ENCODE measurements at regions not wholly inside any gene's neighbourhood (a gene's known extent, or its start where the extent isn't known, plus 50 kb on each side); places are given as distances from the start of the nearest gene placed in this dataset.

- WGBS: 33% methylated on average over 4 of the region's 4 CpGs
- Histone ChIP-seq H3K4me1 (no peaks in the 10 kb centered on the region), H3K27me3 (no peaks in the 10 kb centered on the region), H3K27ac (no peak overlapping the region), H3K4me3 (no peak overlapping the region), H3K36me3 (no peaks in the 10 kb centered on the region), H3K9me3 (no peaks in the 10 kb centered on the region)
- TF ChIP-seq EP300 (IDR thresholded peaks at IDR 0.05) (no peak), POLR2AphosphoS5 (IDR thresholded peaks at IDR 0.05) (no peak), POLR2A (IDR thresholded peaks at IDR 0.05) (no peak)
- TF ChIP-seq, protein P1, sequence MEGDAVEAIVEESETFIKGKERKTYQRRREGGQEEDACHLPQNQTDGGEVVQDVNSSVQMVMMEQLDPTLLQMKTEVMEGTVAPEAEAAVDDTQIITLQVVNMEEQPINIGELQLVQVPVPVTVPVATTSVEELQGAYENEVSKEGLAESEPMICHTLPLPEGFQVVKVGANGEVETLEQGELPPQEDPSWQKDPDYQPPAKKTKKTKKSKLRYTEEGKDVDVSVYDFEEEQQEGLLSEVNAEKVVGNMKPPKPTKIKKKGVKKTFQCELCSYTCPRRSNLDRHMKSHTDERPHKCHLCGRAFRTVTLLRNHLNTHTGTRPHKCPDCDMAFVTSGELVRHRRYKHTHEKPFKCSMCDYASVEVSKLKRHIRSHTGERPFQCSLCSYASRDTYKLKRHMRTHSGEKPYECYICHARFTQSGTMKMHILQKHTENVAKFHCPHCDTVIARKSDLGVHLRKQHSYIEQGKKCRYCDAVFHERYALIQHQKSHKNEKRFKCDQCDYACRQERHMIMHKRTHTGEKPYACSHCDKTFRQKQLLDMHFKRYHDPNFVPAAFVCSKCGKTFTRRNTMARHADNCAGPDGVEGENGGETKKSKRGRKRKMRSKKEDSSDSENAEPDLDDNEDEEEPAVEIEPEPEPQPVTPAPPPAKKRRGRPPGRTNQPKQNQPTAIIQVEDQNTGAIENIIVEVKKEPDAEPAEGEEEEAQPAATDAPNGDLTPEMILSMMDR (IDR thresholded peaks at IDR 0.05): no peak
- no peak for DNase-seq (ENCODE audit: low spot score in 2 of 2)
Observed at GRCh38 chr9:12155401-12156134, 537.6 kb upstream of the TYRP1 start.

DNA sequence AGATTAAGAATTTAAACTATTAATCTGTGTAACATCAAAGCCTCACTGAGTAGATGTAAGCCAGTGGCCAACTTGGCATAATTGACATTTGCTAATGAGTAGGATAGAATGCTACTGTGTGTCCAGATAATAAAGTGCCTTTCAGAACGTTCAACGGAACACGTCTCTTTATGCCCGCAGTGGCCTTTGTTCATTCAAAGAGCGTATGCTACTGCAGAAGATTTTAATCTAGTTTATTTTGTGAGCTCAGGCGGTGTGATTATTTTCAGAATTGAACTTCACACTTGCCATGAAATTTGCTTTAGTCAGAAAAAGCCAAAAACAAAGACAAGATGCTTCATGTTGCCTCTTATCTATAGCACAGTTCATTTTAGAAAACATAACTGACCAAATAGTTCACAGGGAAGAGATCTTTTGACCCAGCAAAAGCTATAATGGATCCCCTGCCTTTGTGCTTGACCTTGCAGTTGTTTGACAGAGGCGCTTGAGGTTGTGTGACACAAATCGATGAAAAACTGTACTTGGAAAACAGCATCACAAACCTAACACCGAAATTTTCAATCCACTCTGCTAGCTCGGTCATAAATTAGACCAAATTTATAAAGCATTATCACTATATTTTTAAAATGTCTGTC lies 530.9 kb upstream of the TYRP1 start:
- H3K9me3 ChIP-seq: no peaks in the 10 kb centered on the region
- H3K36me3 ChIP-seq: no peaks in the 10 kb centered on the region
- H3K27ac ChIP-seq: no peak overlapping the region
- H3K4me3 ChIP-seq: no peak overlapping the region
- WGBS: 81% methylated on average over 10 of the region's 10 CpGs
- H3K27me3 ChIP-seq: no peaks in the 10 kb centered on the region
- H3K4me1 ChIP-seq: no peaks in the 10 kb centered on the region
- DNase-seq (ENCODE audit: low spot score in 2 of 2): no peak
- TF ChIP-seq, protein P1 (IDR thresholded peaks at IDR 0.05): no peak
- TF ChIP-seq POLR2A (IDR thresholded peaks at IDR 0.05) (no peak), EP300 (IDR thresholded peaks at IDR 0.05) (no peak), POLR2AphosphoS5 (IDR thresholded peaks at IDR 0.05) (no peak)

DNA sequence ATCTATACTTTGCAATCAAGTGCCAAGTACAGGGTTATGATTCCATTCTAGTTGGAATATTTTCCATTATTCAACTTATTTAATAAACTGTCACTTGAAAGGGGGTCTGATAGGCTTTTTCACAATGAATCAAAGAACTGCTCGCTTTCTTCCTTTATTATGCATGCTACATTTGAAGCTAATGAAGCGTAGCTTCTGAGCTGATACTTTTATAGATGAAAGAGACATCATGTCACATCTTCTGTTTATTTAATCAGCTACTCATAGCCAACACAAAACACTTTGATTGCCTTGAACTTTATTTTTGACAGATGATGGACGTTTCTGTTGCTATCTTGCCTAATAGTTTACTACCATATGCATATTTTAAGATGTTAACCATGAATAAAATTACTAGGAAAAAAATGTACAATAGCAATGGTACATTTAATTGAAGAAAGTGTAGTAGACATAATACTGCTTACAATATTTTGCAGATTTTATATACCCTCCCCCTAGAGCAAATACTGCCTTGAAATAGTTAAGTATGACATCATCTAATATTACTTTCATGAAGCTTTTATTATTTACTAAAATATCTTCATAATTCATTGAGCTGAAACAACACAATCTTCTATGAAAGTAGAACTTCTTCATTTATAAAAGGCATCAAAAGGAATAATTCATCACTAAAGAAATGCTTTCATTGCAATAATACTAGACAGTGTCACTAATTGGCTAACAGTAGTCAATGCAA lies 529.3 kb upstream of the TYRP1 start:
- DNase-seq (ENCODE audit: low spot score in 2 of 2): no peak
- H3K4me3 ChIP-seq: no peak overlapping the region
- no peaks in the 10 kb centered on the region for H3K4me1 ChIP-seq
- WGBS: 65% methylated on average over 3 of the region's 3 CpGs
- TF ChIP-seq POLR2A (IDR thresholded peaks at IDR 0.05) (no peak), EP300 (IDR thresholded peaks at IDR 0.05) (no peak), POLR2AphosphoS5 (IDR thresholded peaks at IDR 0.05) (no peak)
- TF ChIP-seq, protein P1 (IDR thresholded peaks at IDR 0.05): no peak
- no peaks in the 10 kb centered on the region for H3K27me3 ChIP-seq
- no peak overlapping the region for H3K27ac ChIP-seq
- no peaks in the 10 kb centered on the region for H3K36me3 ChIP-seq
- no peaks in the 10 kb centered on the region for H3K9me3 ChIP-seq

- no peaks in the 10 kb centered on the region for H3K9me3 ChIP-seq
- no peaks in the 10 kb centered on the region for H3K36me3 ChIP-seq
- no peak for DNase-seq (ENCODE audit: low spot score in 2 of 2)
- no peaks in the 10 kb centered on the region for H3K4me1 ChIP-seq
- no peak overlapping the region for H3K27ac ChIP-seq
- TF ChIP-seq EP300 (IDR thresholded peaks at IDR 0.05) (no peak), POLR2AphosphoS5 (IDR thresholded peaks at IDR 0.05) (no peak), POLR2A (IDR thresholded peaks at IDR 0.05) (no peak)
- TF ChIP-seq, protein P1 (IDR thresholded peaks at IDR 0.05): no peak
- no peak overlapping the region for H3K4me3 ChIP-seq
- 41% methylated on average over 2 of the region's 2 CpGs for WGBS
- no peaks in the 10 kb centered on the region for H3K27me3 ChIP-seq
Observed at GRCh38 chr9:12166518-12166917, 526.7 kb upstream of the TYRP1 start.

DNA sequence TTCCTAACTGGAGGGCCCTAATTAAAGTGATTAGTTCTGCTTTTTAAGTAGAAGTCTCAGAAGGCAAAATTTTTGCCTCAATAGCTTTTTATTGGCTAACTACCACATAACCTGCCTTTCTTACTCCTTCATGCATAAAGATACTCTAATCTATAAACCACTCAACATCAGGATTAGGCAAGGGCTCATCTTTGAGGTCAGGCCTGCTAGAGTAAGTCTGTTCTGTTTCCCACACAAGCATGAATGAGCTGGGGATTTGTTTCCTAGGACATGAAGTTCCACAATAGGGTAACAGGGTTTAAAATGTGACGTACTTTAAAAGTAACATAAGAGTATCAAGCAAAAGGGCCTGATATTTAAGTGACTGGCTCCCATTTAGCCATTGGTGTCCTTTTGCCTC lies 522.7 kb upstream of the TYRP1 start:
- Histone ChIP-seq H3K4me1 (no peaks in the 10 kb centered on the region), H3K27me3 (no peaks in the 10 kb centered on the region), H3K36me3 (no peaks in the 10 kb centered on the region), H3K27ac (no peak overlapping the region), H3K9me3 (no peaks in the 10 kb centered on the region), H3K4me3 (no peak overlapping the region)
- DNase-seq (ENCODE audit: low spot score in 2 of 2): no peak
- whole genome bisulfite sequencing: 100% methylated on average over 1 of the region's 1 CpG
- TF ChIP-seq POLR2AphosphoS5 (IDR thresholded peaks at IDR 0.05) (no peak), EP300 (IDR thresholded peaks at IDR 0.05) (no peak), POLR2A (IDR thresholded peaks at IDR 0.05) (no peak)
- TF ChIP-seq, protein P1 (IDR thresholded peaks at IDR 0.05): no peak

Data from suprapubic skin (tissue), 4 donors.